ENCODE measurements at regions not wholly inside any gene's neighbourhood (a gene's known extent, or its start where the extent isn't known, plus 50 kb on each side); places are given as distances from the start of the nearest gene placed in this dataset.
"Not testable (repeated sequence)": the region's sequence is repeated elsewhere in the genome, so short reads cannot be mapped to it uniquely, and the experiment has no call there.

GRCh38 chrX:39067866-39068265, 266.6 kb downstream of the MID1IP1 start:
- no peak overlapping the region for H3K9ac ChIP-seq (ENCODE audit: low read length in 2 of 2)
- H3K27me3 ChIP-seq (ENCODE audit: control insufficient read depth in 1 of 2, insufficient read depth in 2 of 2, low read length in 2 of 2), result peaks cover 0 to 9% of the 10 kb centered on the region in 2 donors
- no peaks in the 10 kb centered on the region for H3K9me3 ChIP-seq (ENCODE audit: control insufficient read depth in 2 of 2, low read length in 2 of 2)
- H3K36me3 ChIP-seq (ENCODE audit: control insufficient read depth in 2 of 2, insufficient read depth in 2 of 2, low read length in 2 of 2), result no peaks in the 10 kb centered on the region
- peaks cover 13% of the 10 kb centered on the region for H3K4me1 ChIP-seq (ENCODE audit: control insufficient read depth, insufficient read depth, low read length)
- H3K27ac ChIP-seq (ENCODE audit: low read length), result no peak overlapping the region
- no peak overlapping the region for H3K4me3 ChIP-seq (ENCODE audit: low read length in 2 of 2)

DNA sequence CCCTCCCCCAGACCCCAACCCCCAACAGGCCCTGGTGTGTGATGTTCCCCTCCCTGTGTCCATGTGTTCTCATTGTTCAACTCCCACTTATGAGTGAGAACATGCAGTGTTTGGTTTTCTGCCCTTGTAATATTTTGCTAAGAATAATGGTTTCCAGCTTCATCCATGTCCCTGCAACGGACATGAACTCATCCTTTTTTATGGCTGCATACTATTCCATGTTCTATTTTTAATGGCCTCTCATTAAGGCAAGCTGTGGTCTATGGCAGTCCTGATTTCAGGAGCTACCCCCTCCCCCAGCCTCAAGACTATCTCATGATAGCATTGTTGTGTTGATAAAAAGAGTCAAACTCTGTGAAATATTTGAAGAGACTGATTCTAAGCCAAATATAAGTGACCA, 267.4 kb downstream of the MID1IP1 start:
- Histone ChIP-seq H3K27me3 (ENCODE audit: control insufficient read depth in 1 of 2, insufficient read depth in 2 of 2, low read length in 2 of 2) (peaks cover 0 to 11% of the 10 kb centered on the region in 2 donors), H3K4me1 (ENCODE audit: control insufficient read depth, insufficient read depth, low read length) (peaks cover 13% of the 10 kb centered on the region)
- H3K36me3 ChIP-seq (ENCODE audit: control insufficient read depth in 2 of 2, insufficient read depth in 2 of 2, low read length in 2 of 2); H3K9ac ChIP-seq (ENCODE audit: low read length in 2 of 2); H3K9me3 ChIP-seq (ENCODE audit: control insufficient read depth in 2 of 2, low read length in 2 of 2); H3K4me3 ChIP-seq (ENCODE audit: low read length in 2 of 2); H3K27ac ChIP-seq (ENCODE audit: low read length): not testable (repeated sequence)

DNA sequence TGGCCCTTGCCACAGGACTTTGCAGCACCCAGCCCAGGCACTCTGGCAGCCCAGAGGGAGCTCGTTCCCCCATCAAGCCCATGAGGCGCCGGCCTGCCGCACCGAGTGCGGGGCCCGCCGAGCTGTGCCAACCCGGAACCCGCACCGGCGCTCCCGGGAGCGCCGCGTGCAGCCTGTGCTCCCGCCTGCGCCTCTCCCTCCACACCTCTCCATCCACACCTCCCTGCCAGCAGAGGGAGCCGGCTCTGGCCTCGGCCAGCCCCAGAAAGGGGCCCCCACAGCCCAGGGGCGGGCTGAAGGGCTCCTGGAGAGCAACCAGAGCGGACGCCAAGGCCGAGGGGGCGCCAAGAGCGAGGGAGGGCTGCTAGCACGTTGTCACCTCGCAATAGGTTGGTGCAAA, 268.8 kb downstream of the MID1IP1 start:
- H3K4me3 ChIP-seq (ENCODE audit: low read length in 2 of 2), result no peak overlapping the region
- H3K9ac ChIP-seq (ENCODE audit: low read length in 2 of 2), result no peak overlapping the region
- H3K9me3 ChIP-seq (ENCODE audit: control insufficient read depth in 2 of 2, low read length in 2 of 2), result no peaks in the 10 kb centered on the region
- H3K27me3 ChIP-seq (ENCODE audit: control insufficient read depth in 1 of 2, insufficient read depth in 2 of 2, low read length in 2 of 2), result peaks cover 0 to 11% of the 10 kb centered on the region in 2 donors
- no peaks in the 10 kb centered on the region for H3K36me3 ChIP-seq (ENCODE audit: control insufficient read depth in 2 of 2, insufficient read depth in 2 of 2, low read length in 2 of 2)
- no peak overlapping the region for H3K27ac ChIP-seq (ENCODE audit: low read length)
- H3K4me1 ChIP-seq (ENCODE audit: control insufficient read depth, insufficient read depth, low read length), result peaks cover 13% of the 10 kb centered on the region

- Histone ChIP-seq H3K27ac (ENCODE audit: low read length) (no peak overlapping the region), H3K4me1 (ENCODE audit: control insufficient read depth, insufficient read depth, low read length) (no peaks in the 10 kb centered on the region), H3K36me3 (ENCODE audit: control insufficient read depth in 2 of 2, insufficient read depth in 2 of 2, low read length in 2 of 2) (no peaks in the 10 kb centered on the region), H3K9me3 (ENCODE audit: control insufficient read depth in 2 of 2, low read length in 2 of 2) (peaks cover 0 to 3% of the 10 kb centered on the region in 2 donors), H3K9ac (ENCODE audit: low read length in 2 of 2) (no peak overlapping the region), H3K4me3 (ENCODE audit: low read length in 2 of 2) (no peak overlapping the region), H3K27me3 (ENCODE audit: control insufficient read depth in 1 of 2, insufficient read depth in 2 of 2, low read length in 2 of 2) (peaks cover 0 to 8% of the 10 kb centered on the region in 2 donors)
Measured at GRCh38 chrX:39073131-39073530, 271.9 kb downstream of the MID1IP1 start.

DNA sequence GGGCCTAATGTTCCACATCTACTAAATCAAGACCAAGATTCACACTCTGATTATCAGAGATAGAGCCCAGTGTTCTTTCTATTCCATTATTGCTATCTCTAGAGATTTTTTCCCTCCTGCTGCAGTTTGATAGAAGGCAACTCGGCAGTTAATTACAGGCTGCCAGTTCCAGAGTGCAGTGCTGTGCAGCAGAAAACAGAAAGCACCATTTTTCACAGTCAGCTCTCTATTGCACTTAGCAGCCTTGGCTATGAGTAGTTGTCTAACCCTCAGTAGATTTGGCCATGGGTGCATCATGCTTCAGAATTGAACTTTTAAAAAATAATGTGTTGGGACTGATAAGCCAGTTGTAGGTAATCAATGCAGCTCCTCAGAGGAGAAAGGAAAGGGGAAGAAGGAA, 295.3 kb downstream of the MID1IP1 start:
- Histone ChIP-seq H3K9me3 (ENCODE audit: control insufficient read depth in 2 of 2, low read length in 2 of 2) (no peaks in the 10 kb centered on the region), H3K27ac (ENCODE audit: low read length) (no peak overlapping the region), H3K27me3 (ENCODE audit: control insufficient read depth in 1 of 2, insufficient read depth in 2 of 2, low read length in 2 of 2) (no peaks in the 10 kb centered on the region), H3K9ac (ENCODE audit: low read length in 2 of 2) (no peak overlapping the region), H3K36me3 (ENCODE audit: control insufficient read depth in 2 of 2, insufficient read depth in 2 of 2, low read length in 2 of 2) (no peaks in the 10 kb centered on the region), H3K4me1 (ENCODE audit: control insufficient read depth, insufficient read depth, low read length) (no peaks in the 10 kb centered on the region), H3K4me3 (ENCODE audit: low read length in 2 of 2) (no peak overlapping the region)

DNA sequence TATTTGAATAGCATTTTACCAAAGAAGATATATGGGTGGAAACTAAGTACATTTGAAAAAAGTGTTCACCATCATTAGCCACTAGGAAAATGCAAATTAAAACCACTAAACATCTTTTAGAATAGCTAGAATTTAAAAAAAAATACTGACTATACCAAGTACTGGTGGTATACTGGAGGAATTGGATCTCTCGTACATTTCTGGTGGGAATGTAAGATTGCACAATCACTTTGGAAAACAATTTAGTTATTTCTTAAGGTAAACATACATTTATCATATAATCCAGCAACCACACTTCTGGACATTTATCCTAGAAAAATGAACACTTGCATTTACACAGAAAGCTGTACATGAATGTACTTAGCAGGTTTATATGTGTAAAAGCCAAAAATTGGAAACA, 303.5 kb downstream of the MID1IP1 start:
- Histone ChIP-seq H3K4me1 (ENCODE audit: control insufficient read depth, insufficient read depth, low read length) (no peaks in the 10 kb centered on the region), H3K27ac (ENCODE audit: low read length) (no peak overlapping the region), H3K9me3 (ENCODE audit: control insufficient read depth in 2 of 2, low read length in 2 of 2) (peaks cover 0 to 2% of the 10 kb centered on the region in 2 donors), H3K36me3 (ENCODE audit: control insufficient read depth in 2 of 2, insufficient read depth in 2 of 2, low read length in 2 of 2) (no peaks in the 10 kb centered on the region), H3K9ac (ENCODE audit: low read length in 2 of 2) (no peak overlapping the region), H3K27me3 (ENCODE audit: control insufficient read depth in 1 of 2, insufficient read depth in 2 of 2, low read length in 2 of 2) (no peaks in the 10 kb centered on the region), H3K4me3 (ENCODE audit: low read length in 2 of 2) (no peak overlapping the region)

GRCh38 chrX:39112143-39112542, 310.9 kb downstream of the MID1IP1 start:
- Histone ChIP-seq H3K4me3 (ENCODE audit: low read length in 2 of 2) (no peak overlapping the region), H3K36me3 (ENCODE audit: control insufficient read depth in 2 of 2, insufficient read depth in 2 of 2, low read length in 2 of 2) (no peaks in the 10 kb centered on the region), H3K27me3 (ENCODE audit: control insufficient read depth in 1 of 2, insufficient read depth in 2 of 2, low read length in 2 of 2) (no peaks in the 10 kb centered on the region)

DNA sequence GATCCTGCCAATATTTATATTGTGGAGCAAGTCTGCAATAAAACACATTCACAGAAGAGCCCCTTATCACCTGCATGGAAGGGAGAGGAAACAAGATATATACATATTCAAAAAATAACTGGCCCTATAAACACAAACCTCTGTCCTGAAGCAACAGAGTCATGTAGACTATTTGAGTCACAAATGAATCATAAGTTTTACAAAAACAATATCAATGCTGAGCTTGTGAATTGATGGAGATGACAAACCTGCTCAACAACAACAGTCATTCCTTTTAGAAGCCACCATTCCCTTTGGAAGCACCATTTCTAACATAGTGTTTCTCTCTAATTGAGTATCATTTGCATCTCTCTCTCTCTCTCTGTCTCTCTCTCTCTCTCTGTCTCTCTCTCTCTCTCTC, 313.9 kb downstream of the MID1IP1 start:
- Histone ChIP-seq H3K36me3 (ENCODE audit: control insufficient read depth in 2 of 2, insufficient read depth in 2 of 2, low read length in 2 of 2) (no peaks in the 10 kb centered on the region), H3K9me3 (ENCODE audit: control insufficient read depth in 2 of 2, low read length in 2 of 2) (peaks cover 0 to 8% of the 10 kb centered on the region in 2 donors), H3K4me1 (ENCODE audit: control insufficient read depth, insufficient read depth, low read length) (no peaks in the 10 kb centered on the region), H3K9ac (ENCODE audit: low read length in 2 of 2) (no peak overlapping the region), H3K4me3 (ENCODE audit: low read length in 2 of 2) (no peak overlapping the region), H3K27me3 (ENCODE audit: control insufficient read depth in 1 of 2, insufficient read depth in 2 of 2, low read length in 2 of 2) (peaks cover 0 to 4% of the 10 kb centered on the region in 2 donors), H3K27ac (ENCODE audit: low read length) (no peak overlapping the region)

More at GRCh38 chrX:39112143-39112542, 310.9 kb downstream of the MID1IP1 start:
- no peak overlapping the region for H3K9ac ChIP-seq (ENCODE audit: low read length in 2 of 2)
- no peak overlapping the region for H3K27ac ChIP-seq (ENCODE audit: low read length)
- no peaks in the 10 kb centered on the region for H3K4me1 ChIP-seq (ENCODE audit: control insufficient read depth, insufficient read depth, low read length)
- peaks cover 0 to 8% of the 10 kb centered on the region in 2 donors for H3K9me3 ChIP-seq (ENCODE audit: control insufficient read depth in 2 of 2, low read length in 2 of 2)

DNA sequence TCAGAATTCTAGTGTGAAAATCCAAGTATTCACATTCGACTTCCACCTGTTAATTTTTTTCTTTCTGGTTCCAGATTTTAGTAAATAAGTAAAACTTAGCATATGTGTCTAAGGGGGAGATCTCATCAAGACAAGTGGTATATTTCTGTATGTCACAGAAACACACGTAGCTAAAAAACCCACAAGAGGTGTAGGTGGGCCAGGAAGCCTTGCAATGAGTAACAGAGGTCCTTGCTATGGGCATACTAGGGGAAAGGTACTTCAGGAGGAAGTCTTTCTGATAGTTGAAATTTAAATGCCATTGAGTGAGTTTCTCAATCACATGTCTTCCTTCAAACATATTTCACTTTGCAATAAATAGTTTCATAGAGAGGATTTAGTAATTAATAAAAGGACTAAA, 315.8 kb downstream of the MID1IP1 start:
- no peak overlapping the region for H3K9ac ChIP-seq (ENCODE audit: low read length in 2 of 2)
- H3K36me3 ChIP-seq (ENCODE audit: control insufficient read depth in 2 of 2, insufficient read depth in 2 of 2, low read length in 2 of 2), result no peaks in the 10 kb centered on the region
- peaks cover 0 to 9% of the 10 kb centered on the region in 2 donors for H3K27me3 ChIP-seq (ENCODE audit: control insufficient read depth in 1 of 2, insufficient read depth in 2 of 2, low read length in 2 of 2)
- H3K9me3 ChIP-seq (ENCODE audit: control insufficient read depth in 2 of 2, low read length in 2 of 2), result peaks cover 0 to 3% of the 10 kb centered on the region in 2 donors
- no peak overlapping the region for H3K27ac ChIP-seq (ENCODE audit: low read length)
- H3K4me3 ChIP-seq (ENCODE audit: low read length in 2 of 2), result no peak overlapping the region
- no peaks in the 10 kb centered on the region for H3K4me1 ChIP-seq (ENCODE audit: control insufficient read depth, insufficient read depth, low read length)

GRCh38 chrX:39121903-39122302, 320.6 kb downstream of the MID1IP1 start:
- Histone ChIP-seq H3K9me3 (ENCODE audit: control insufficient read depth in 2 of 2, low read length in 2 of 2) (peaks cover 0 to 4% of the 10 kb centered on the region in 2 donors), H3K36me3 (ENCODE audit: control insufficient read depth in 2 of 2, insufficient read depth in 2 of 2, low read length in 2 of 2) (no peaks in the 10 kb centered on the region), H3K27ac (ENCODE audit: low read length) (no peak overlapping the region), H3K4me1 (ENCODE audit: control insufficient read depth, insufficient read depth, low read length) (peaks cover 2% of the 10 kb centered on the region), H3K9ac (ENCODE audit: low read length in 2 of 2) (no peak overlapping the region), H3K4me3 (ENCODE audit: low read length in 2 of 2) (no peak overlapping the region), H3K27me3 (ENCODE audit: control insufficient read depth in 1 of 2, insufficient read depth in 2 of 2, low read length in 2 of 2) (peaks cover 0 to 21% of the 10 kb centered on the region in 2 donors)

DNA sequence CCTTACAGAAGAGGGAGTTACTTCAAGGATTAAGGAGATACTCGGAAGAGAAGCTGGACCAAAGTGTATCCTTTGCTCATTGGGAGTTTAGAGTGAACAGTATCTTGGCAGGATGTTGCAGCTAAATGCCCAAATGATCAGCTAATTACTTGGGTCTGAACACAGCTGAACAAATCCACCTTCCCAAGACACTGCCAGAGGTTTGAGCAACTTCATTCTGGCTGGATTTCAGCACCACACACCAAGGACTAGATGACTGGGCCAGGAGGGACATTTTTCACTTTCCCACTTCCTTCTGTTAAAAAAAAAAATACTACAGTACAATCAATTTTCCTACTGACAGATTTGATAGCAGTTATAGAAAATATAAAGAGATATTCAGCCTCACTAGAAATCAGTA, 324.6 kb downstream of the MID1IP1 start:
- Histone ChIP-seq H3K4me1 (ENCODE audit: control insufficient read depth, insufficient read depth, low read length) (peaks cover 2% of the 10 kb centered on the region), H3K9me3 (ENCODE audit: control insufficient read depth in 2 of 2, low read length in 2 of 2) (peaks cover 0 to 4% of the 10 kb centered on the region in 2 donors), H3K27me3 (ENCODE audit: control insufficient read depth in 1 of 2, insufficient read depth in 2 of 2, low read length in 2 of 2) (peaks cover 0 to 17% of the 10 kb centered on the region in 2 donors), H3K27ac (ENCODE audit: low read length) (no peak overlapping the region), H3K36me3 (ENCODE audit: control insufficient read depth in 2 of 2, insufficient read depth in 2 of 2, low read length in 2 of 2) (no peaks in the 10 kb centered on the region), H3K4me3 (ENCODE audit: low read length in 2 of 2) (no peak overlapping the region), H3K9ac (ENCODE audit: low read length in 2 of 2) (no peak overlapping the region)
